GM21786 (cell line): ENCODE measurements at regions not wholly inside any gene's neighbourhood (a gene's known extent, or its start where the extent isn't known, plus 50 kb on each side); places are given as distances from the start of the nearest gene placed in this dataset.

ENCODE experiments used
- ATAC-seq: cut with Tn5 transposase; IDR thresholded peaks from one replicate; pipeline ENCODE4 v1.9.1; 2021; ENCODE audit not compliant: unreplicated experiment

DNA sequence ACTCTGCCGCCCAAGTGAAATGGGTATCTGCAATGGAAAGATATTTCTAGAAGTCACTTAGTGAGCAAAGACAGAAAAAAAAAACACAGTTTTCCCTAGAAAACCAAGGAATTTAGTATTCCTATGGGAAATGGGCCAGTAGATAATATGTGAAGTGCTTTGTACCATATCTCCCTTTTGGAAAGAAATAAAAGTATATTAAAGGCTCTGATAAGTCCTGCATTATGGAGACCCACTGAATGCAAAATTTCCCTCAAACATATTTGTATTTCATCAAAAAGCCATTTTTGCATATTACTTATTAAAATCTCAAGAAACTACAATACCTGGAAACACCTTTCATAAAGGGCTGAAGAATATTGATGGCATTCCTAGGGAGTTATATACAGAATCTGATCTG lies 51.6 kb upstream of the DYNLRB2 start:
- no peak for ATAC-seq

DNA sequence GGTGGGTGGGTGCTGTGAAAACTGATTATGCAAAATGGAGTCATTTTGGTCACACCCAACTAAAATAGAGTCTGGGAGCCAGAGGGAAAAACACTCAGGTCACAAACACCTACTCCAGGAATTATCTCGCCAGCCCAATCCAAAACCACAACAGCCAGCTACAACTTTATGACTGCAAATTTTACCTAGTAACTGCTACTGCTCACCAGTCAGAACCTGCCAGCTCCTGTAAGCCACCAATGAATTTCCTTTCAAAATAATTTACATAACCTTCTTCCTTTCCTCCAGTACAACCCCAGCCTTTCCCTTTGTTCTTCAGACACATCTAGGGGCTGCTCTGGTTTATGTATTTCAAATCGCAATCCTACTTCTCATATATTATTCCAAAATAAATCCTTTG lies 52.6 kb upstream of the DYNLRB2 start:
- ATAC-seq: no peak

DNA sequence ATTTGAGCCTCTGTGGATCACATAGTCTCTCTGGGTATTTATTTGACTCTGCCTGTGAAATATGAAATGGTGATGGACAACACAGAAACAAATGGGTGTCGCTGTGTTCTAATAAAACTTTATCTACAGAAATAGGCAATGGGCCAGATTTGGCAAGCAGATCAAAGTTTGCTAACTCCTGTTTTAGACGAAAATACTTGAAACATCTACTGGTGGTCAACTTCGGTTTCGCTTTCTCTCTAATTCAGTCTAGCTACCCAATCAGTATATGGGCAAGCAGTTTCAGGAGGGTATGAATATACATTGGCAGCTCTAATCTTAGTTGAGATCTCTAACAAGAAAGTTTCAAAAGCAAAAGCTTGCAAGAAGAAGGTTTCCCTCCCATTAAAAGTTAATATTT lies 60.1 kb upstream of the DYNLRB2 start:
- ATAC-seq: peak; percentile 85

DNA sequence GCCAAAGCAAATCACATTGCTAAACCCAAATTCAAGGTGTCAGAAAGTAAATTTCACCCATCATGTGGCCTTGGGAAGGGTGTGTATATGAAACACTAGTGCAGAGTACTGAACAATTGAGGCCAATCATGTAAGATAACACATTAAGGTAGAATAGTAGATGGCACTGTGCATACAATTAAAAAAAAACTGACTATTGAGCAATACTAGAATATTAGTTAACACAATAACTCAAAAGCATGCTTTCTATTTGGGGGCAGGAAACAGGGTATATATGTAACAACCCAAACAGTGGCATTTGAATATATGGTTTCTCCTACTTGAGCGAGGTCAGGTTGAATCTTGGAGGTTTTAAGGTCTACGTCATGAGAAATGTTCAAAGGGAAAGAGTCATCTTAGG lies 63.0 kb upstream of the DYNLRB2 start:
- no peak for ATAC-seq

DNA sequence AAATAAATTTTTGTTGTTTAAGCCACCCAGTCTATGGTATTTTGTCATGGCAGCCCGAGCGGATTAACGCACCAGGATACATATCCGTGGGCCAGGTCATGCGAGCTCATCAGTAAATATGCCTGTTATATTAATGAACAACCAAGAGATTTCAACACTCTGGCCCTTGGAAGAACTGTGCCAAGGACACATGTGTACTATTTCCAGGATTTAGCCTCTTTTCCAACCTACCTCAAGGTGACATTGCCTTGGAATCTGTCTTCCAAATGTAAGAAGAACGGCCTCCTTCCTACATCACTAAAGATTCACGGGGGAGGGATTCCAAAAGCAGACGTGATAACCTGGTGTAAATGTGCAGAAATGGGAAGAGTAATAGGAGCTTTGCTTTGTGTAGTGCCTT lies 72.8 kb upstream of the DYNLRB2 start:
- no peak for ATAC-seq

DNA sequence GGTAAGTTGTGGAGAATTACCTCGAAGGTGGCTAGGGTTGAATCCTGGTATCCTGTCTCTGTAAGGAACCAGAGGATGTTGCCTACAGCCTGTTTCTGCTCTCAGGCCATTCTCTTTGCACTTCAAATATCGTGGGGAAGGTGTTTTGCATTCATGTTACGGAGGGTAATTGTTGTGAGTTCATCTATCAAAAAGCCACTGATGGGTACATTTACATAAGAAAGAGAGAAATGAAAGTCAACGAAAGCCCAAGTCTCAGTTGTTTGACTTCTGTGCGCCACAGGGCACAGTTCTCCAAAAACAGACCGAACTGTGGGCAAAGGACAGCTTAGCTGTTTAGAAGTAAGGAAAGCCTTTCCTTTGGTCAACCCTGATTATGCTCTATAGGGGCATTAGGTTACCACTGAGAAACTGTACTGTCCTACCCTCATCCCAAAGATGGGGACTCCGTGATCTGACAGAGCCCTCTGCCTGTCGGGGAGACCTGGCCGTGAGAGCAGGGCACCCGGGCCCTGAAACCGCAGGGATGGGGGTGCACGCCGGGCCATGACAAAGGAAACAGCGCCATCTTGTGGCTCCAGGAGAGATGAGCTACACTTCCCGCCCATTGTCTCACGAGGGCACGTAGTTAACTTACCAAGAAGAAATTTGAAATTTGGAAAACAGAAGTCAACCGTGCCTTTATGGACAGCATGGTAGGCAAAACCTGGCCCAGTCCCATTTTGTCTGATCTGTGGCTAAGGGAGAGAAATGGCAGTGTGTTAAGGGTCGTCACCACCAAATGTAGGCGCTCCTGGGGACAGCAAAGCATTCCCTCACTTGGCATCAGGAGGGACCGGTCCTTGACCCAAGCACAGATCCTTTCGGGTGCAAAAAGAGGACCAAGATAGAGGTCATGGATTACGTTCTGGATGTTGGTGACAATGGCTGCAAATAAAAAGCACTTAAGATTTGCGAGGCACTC lies 74.5 kb upstream of the DYNLRB2 start:
- no peak for ATAC-seq

DNA sequence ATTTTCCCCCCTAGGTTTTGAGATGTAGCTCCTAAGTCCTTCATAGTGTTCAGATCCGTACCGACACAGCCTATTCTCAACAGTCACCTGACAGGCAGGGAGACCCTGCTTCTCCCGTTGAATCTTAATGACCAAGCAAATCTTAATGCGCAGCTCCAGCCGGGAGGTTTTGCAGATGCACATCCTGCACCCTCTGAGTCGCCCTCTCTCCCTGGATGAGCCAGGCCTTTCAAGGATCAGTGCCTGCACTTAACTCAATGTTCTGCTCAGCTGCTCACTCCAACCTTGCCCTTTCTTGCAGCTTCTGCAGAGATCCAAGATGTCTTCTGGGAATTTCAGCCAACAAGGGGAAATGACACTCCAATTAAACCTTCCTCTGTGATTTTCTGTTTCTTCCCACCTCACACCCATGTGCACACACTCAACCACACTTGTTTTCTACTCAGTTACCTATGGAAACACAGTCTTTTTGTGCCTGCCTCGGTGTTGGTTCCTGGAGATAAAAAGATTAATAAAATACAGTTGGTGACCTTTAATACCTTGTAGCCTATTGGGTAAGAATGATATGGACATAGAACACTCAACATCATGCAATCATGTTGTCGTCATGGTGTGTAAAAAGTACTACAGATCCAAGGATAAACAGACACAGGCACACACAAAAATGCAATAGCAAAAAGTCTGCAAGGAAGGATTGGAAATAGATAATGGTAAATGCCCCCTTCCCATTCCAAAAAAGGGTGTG lies 76.9 kb upstream of the DYNLRB2 start:
- no peak for ATAC-seq

DNA sequence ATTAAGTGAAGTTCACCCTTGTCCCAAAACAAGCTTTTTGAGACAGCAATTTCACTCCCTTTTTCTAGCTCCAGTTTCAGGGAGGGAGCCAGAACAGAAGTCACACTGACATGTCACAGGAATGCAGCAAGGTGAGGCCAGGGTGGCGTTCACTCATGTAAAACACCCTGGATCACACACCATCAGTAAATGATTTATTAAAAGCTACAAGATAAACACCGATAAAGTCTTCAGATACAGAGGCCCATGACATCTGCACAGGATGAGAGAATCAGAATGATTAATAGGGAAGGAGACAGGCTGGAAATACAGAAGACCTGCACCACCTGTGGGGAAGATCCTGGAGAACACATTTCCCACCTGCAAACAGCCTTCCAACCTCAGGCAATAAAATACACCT lies 77.5 kb upstream of the DYNLRB2 start:
- no peak for ATAC-seq

DNA sequence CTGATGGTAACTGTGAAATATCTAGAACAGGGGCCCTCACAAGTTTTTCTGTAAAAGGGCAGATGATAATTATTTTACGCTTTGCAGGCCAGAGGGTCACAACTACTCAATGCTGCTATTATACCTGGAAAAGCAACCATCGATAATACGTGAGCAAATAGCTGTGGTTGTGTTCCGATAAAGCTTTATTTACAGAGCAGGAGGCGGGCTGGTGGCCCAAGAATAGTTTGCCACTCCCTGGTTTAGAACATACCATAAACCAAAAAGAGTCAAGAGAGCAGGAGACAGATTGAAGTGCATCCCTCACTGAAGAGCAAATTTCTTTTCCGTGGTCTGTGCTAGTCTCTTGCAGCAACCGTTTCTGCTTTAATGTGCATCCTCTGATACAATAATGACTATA lies 77.9 kb upstream of the DYNLRB2 start:
- ATAC-seq: no peak

DNA sequence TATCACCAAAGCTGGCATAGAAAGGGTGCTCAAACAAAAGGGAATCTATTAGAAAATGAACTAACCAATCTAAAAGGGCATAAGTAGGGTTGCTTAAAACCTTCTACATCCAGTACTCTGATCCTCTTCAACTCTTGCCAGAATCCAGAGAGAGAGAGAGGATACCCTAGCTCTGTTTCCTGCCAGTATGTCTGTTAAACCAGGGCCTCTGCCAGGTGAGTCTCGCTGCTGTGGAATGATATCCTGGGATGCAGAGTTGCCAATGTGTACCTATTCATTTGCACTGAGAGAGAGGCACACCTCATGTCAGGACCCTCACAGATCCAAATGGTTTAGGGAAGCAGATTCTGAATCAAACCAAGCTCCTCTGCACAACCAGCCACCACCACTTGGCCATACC lies 79.8 kb upstream of the DYNLRB2 start:
- no peak for ATAC-seq

DNA sequence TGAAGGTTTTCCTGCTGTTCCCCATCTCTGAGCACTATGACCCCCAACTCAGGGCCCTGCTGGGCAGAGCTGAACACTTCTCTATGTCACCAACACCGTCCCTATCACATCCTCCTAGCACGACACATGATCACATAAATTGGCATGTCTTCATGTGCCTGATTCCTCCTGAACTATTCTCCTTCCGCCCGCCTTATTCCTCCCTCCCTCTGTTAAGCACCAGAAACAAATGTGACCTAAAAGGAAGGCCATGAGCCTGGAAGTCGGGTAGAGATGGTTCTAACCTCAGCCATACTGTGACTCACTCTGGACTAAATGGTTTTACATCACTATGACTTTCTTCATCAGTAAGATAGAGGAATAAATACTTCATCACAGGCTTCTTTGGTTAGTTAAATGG lies 80.8 kb upstream of the DYNLRB2 start:
- ATAC-seq: no peak

DNA sequence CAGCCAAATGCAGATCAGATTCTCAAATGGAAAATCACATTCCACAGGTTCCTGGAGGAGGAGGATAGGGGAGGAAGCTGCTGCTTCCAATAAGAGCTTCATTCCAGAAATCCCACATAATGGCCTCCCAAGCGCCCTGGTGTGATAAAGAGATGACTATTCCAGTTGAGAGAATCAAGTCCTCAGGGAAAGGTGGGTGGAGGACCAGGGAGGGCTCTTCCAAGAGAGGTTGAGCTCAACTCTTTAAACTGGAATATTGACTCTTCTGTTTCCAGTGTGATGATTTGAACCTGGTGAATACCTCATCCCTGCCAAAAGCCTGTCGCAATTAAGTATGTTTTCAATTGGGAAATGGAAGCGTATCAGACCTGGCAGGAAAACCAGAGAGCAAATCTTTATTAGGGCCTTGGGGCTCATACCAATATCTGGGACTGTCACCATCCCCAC lies 81.4 kb upstream of the DYNLRB2 start:
- ATAC-seq: no peak

DNA sequence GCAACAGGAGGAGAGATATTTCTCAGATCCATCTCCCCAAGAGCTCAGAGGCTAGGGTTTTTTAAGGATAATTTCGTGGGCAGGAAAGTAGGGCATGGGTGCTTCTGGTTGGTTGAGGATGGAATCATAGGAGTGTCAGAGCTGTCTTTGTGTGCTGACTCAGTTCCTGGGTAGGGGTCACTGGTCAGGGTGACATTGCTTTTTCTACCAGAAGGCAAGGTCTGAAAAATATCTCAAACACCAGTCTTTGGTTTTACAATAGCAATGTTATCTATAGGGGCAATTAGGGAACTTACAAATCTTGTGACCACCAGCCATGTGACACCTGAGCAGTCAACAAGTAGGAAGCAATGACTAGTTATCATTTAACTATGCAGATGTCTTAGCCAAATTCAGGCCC lies 82.9 kb upstream of the DYNLRB2 start:
- no peak for ATAC-seq

DNA sequence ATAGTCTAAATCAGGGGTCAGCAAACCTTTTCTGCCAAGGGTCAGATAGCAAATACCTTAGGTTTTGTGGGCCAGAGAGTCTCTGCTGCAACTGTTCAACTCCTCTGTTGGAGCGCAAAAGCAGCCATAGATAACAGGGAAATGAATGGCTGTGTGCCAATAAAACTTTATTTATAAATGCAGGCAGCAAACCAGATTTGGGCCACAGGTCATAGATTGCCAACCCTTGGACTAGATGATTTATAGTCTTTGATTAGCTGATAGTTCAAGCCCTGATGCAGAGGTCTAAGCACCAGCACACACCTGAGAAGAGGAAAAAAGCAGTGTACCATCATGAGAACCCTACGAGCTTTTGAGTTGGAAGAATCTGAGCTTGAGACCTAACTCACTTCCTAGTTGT lies 86.0 kb upstream of the DYNLRB2 start:
- no peak for ATAC-seq

DNA sequence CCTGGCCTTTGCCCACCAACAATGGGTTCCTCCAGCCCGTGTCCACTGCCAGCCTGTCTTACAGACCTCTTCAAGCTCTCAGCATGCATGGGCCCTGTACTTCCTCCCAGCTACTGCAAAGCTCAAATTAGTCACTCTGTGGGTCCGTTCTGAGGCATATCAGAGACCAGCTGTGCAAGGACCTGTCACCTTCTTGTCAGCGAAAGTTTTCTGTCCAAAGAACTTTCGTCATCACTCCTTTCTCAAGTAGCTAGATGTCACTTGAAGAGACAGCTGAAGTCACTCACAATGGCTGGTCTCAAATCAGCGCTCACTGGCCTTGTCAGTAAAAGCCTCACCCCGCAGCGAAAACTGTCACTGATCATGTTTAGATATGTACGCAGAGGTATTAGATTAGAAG lies 91.4 kb upstream of the DYNLRB2 start:
- no peak for ATAC-seq

DNA sequence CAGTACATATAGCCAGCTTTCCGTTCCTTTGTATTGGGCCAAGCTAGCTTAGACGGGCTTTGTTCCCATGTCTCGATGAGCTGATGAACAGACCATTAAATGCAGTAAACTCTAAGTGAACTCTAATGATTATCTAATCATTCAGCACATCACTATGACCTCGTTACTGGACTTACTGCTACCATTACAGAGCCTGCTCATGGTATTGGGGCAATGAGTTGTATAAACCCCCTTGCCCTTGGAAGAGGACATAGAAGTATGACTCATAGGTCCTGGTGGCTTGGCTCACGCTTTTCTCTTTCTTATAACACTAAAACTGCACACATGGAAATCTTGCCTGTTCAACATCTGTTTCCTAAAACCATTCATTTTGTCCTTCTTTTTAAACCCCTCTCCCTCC lies 93.6 kb upstream of the DYNLRB2 start:
- no peak for ATAC-seq

DNA sequence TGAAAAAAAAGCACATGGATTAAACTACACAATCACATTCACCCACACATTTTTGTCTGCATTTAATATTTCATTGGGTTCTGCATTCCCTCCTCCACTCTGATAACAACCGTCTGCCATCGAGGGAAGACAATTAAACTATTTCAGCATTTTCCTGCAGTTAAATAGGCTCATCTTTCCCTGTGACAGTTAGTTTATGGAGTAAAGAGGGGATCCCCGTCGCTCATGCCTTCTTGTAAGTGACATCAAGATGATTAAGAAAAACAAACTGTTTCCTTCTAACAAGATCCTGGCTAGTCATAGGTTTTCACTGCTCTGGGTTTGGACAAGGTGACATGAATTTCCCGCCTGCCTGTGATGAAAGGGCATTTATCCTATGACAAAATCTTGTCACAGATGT lies 98.0 kb upstream of the DYNLRB2 start:
- no peak for ATAC-seq

DNA sequence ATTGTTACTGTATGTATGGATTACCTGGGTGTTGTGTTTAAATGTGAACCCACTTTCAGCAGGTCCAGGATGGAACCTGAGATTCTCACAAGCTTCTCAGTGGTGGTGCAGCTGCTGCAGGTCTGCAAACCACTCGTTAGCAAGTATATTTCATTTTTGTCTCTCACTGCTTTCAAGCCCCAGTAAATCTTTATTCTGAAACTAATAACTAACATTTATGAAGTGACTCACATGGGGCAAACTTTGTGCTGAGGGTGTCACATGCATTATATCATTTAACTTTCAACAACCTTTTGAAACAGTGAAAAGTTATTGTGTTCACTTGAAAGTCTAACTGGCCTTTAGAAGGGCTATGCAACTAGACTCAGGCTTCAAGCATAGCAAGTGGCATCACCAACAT lies 98.9 kb upstream of the DYNLRB2 start:
- peak; percentile 62 for ATAC-seq

DNA sequence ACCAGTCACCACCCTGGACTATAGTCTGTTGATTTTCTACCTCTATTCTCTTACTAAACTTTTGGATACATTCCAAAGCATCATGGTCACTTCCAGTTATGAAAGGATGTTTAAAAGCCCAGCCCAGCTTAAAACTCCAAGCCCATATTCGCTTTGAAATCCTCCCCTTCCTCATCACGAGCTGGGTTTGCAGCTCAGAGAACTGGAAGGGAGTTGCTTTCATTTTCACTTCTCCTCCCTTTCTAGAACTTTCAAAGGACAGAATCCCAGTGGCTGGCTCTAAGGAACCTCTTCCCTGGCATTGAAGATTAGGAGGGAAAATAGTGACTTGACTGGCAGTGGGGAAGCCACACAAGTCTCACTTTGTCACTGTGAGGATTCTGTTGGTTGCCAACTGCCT lies 100.1 kb upstream of the DYNLRB2 start:
- ATAC-seq: no peak

DNA sequence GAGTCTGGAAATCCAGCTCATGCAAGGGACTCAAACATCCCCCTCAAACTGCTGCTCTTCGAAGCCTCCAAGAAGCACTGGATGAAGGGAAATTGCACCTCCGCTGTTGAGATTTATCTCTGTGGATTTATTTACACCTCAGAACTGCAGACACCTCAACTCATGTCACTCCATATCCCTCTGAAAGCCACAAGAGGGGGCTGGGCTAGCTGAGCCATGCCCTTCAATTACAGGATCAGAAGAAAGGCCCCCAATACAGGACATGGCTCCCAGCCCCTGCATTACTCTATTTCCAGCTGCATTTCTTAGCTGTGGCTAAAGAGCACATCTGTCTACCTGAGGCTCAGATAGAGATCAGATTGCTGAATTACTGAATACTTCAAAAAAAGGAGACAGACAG lies 103.1 kb upstream of the DYNLRB2 start:
- no peak for ATAC-seq

DNA sequence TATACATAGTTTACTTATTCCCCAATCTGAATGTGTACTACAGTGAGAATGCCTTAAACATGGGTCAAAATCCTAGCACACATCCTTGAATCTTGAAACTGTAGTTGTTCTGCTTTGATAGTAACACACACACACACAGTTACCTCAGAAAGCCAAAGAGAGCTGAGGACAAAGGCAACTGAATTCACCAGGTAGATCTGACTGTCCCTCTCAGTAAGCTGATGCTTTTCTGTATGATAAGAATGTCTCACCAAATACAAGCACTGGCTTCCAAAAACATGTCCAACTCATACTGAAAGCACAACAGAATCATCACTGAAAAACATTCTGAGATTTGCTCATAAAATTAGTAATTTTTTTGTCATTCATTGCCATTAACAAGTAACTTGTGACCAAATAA lies 104.3 kb upstream of the DYNLRB2 start:
- no peak for ATAC-seq

DNA sequence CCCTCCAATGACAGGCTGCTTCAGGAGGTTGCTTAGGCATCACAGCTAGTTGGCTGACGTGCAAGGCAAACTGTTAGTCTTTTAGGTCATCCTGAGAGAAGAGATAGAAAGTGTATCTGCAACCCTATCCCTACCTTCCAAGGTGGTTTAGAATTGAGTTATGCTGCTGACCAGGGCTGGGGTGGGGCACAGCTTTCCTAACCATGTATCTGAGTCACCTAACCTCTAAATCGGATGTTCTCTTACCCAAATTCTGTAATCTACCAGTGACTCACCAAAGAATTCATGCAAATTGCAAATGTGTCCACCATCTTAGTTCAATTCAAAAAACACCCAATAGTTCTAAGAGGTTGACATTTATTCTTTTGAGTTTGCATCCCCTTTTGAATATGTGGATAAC lies 107.2 kb upstream of the DYNLRB2 start:
- no peak for ATAC-seq
